ENCODE measurements at regions not wholly inside any gene's neighbourhood (a gene's known extent, or its start where the extent isn't known, plus 50 kb on each side); places are given as distances from the start of the nearest gene placed in this dataset.

DNA sequence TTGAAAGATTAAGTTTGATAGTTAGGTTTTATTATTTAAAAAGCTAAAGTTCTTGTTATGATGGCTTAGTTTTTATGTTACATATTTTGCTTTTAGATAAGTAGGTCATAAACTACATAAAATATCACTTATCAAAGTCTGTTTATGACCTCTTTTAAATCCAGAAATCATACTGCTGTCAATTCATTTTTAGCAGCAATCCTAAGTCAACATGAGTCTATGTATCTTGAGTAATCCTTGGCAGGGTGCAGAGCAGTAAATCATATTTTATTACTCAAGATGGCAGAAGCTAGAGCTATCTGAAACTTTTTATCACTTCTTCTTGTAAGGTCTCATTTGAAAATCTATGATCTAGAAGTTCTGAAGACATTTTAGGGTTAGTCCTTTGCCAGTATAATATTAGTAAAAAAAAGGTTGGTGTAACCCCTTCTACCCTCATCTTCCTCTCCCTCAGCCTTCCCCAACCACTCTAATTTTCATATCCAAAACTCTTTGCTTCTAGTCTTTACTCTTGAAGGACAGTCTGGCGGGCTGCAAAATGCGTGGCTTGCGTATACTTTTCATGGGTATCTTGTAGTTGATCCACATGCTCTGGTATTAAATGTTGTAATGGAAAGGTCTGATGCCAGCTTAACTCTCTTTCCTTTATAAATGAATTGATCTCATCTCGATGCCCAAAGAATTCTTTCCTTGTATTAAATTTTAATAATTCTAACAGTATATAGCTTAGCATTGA lies 134.0 kb upstream of the THRB start:
- ChIA-PET POLR2A (no interaction called here), CTCF (interaction anchor here (1.4 to 1.8 kb wide), 2 partner anchors 11 to 19 kb away, joined by 3 to 5 read pairs; no protein-coding TSS in a partner anchor)
- Histone ChIP-seq H3K4me3 (no peak overlapping the region), H3K4me2 (no peak overlapping the region), H3K9me3 (no peaks in the 10 kb centered on the region), H3K4me1 (0 out of 3 replicates have a peak, but pooled peaks cover 4% of the 10 kb centered on the region), H3K27ac (no peak overlapping the region)
- FAIRE-seq (peak; percentile 77), ATAC-seq (peak; percentile 13 to 39; a peak in 1 of 6 replicates), DNase-seq (ENCODE audit: low read depth in 1 of 2, low spot score in 1 of 2) (peak in 1 of 2 experiments; percentile 41)
- TF ChIP-seq CEBPB (IDR thresholded peaks at IDR 0.05) = peak; percentile 21 to 49; a peak in 1 of 4 replicates
- TF ChIP-seq JUNB (IDR thresholded peaks at IDR 0.05) = peak; percentile 46
- TF ChIP-seq, protein P1, sequence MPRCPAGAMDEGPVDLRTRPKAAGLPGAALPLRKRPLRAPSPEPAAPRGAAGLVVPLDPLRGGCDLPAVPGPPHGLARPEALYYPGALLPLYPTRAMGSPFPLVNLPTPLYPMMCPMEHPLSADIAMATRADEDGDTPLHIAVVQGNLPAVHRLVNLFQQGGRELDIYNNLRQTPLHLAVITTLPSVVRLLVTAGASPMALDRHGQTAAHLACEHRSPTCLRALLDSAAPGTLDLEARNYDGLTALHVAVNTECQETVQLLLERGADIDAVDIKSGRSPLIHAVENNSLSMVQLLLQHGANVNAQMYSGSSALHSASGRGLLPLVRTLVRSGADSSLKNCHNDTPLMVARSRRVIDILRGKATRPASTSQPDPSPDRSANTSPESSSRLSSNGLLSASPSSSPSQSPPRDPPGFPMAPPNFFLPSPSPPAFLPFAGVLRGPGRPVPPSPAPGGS (IDR thresholded peaks at IDR 0.05) = 0 out of 3 replicates have a peak, but pooled peaks have one; percentile 38
- no peak for TF ChIP-seq PHF8 (IDR thresholded peaks at IDR 0.05; ENCODE audit: borderline replicate concordance, low read depth)
- peak; percentile 52 for TF ChIP-seq GATA3 (IDR thresholded peaks at IDR 0.05; ENCODE audit: borderline replicate concordance)
- TF ChIP-seq FOSL2 (IDR thresholded peaks at IDR 0.05) = no peak
- no peak for TF ChIP-seq FOSL2 (CRISPR knock-in tag; IDR thresholded peaks at IDR 0.05)
- 58% methylated on average over 4 of the region's 4 CpGs for WGBS (ENCODE audit: missing lambda C conversion rate)

DNA sequence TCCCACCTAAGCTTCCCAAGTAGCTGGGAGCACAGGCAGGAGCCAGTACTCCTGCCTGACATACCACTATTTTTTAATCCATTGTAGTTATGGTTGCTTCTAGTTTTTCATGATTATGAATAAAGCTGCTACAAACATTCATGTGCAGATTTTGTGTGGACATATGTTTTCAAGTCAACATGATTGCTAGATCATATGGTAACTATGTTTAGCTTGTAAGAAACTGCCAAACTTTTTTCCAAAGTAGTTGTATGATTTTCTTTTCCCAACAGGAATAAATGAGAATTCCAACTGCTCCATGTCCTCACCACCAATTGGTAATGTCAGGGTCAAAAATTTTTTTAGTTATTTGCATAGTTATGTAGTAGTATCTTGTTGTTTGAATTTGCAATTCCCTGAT lies 136.8 kb upstream of the THRB start:
- H3K4me3 ChIP-seq = no peak overlapping the region
- CTCF ChIA-PET = no interaction called here
- DNase-seq (ENCODE audit: low read depth in 1 of 2, low spot score in 1 of 2) = no peak
- POLR2A ChIA-PET = no interaction called here
- ATAC-seq = no peak
- no peak overlapping the region for H3K4me2 ChIP-seq
- H3K27ac ChIP-seq = no peak overlapping the region
- H3K9me3 ChIP-seq = peaks cover 10% of the 10 kb centered on the region; the same call in 2 of the 3 replicates
- peak; percentile 23 for FAIRE-seq
- 0 out of 3 replicates have a peak, but pooled peaks cover 4% of the 10 kb centered on the region for H3K4me1 ChIP-seq
- TF ChIP-seq MAFK (IDR thresholded peaks at IDR 0.05; ENCODE audit: partially characterized antibody) = no peak
- no peak for TF ChIP-seq KDM1A (IDR thresholded peaks at IDR 0.05; ENCODE audit: low read depth)
- TF ChIP-seq, protein P2, sequence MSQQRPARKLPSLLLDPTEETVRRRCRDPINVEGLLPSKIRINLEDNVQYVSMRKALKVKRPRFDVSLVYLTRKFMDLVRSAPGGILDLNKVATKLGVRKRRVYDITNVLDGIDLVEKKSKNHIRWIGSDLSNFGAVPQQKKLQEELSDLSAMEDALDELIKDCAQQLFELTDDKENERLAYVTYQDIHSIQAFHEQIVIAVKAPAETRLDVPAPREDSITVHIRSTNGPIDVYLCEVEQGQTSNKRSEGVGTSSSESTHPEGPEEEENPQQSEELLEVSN (IDR thresholded peaks at IDR 0.05; ENCODE audit: borderline replicate concordance, low read depth) = no peak
- no peak for TF ChIP-seq SMC3 (IDR thresholded peaks at IDR 0.05)
- TF ChIP-seq HOXA7 (CRISPR knock-in tag; IDR thresholded peaks at IDR 0.05) = no peak
- no peak for TF ChIP-seq EP300 (IDR thresholded peaks at IDR 0.05)
- TF ChIP-seq, protein P3, sequence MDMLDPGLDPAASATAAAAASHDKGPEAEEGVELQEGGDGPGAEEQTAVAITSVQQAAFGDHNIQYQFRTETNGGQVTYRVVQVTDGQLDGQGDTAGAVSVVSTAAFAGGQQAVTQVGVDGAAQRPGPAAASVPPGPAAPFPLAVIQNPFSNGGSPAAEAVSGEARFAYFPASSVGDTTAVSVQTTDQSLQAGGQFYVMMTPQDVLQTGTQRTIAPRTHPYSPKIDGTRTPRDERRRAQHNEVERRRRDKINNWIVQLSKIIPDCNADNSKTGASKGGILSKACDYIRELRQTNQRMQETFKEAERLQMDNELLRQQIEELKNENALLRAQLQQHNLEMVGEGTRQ (IDR thresholded peaks at IDR 0.05) = no peak
- TF ChIP-seq, protein P4, sequence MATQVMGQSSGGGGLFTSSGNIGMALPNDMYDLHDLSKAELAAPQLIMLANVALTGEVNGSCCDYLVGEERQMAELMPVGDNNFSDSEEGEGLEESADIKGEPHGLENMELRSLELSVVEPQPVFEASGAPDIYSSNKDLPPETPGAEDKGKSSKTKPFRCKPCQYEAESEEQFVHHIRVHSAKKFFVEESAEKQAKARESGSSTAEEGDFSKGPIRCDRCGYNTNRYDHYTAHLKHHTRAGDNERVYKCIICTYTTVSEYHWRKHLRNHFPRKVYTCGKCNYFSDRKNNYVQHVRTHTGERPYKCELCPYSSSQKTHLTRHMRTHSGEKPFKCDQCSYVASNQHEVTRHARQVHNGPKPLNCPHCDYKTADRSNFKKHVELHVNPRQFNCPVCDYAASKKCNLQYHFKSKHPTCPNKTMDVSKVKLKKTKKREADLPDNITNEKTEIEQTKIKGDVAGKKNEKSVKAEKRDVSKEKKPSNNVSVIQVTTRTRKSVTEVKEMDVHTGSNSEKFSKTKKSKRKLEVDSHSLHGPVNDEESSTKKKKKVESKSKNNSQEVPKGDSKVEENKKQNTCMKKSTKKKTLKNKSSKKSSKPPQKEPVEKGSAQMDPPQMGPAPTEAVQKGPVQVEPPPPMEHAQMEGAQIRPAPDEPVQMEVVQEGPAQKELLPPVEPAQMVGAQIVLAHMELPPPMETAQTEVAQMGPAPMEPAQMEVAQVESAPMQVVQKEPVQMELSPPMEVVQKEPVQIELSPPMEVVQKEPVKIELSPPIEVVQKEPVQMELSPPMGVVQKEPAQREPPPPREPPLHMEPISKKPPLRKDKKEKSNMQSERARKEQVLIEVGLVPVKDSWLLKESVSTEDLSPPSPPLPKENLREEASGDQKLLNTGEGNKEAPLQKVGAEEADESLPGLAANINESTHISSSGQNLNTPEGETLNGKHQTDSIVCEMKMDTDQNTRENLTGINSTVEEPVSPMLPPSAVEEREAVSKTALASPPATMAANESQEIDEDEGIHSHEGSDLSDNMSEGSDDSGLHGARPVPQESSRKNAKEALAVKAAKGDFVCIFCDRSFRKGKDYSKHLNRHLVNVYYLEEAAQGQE (IDR thresholded peaks at IDR 0.05) = no peak
- TF ChIP-seq NPAS2 (CRISPR knock-in tag; IDR thresholded peaks at IDR 0.05; ENCODE audit: borderline replicate concordance) = no peak
- TF ChIP-seq MYC (IDR thresholded peaks at IDR 0.05; ENCODE audit: borderline replicate concordance, low read length) = no peak
- no peak for TF ChIP-seq PHF8 (IDR thresholded peaks at IDR 0.05; ENCODE audit: borderline replicate concordance, low read depth)
